BE2C (cell line): ENCODE measurements at regions not wholly inside any gene's neighbourhood (a gene's known extent, or its start where the extent isn't known, plus 50 kb on each side); places are given as distances from the start of the nearest gene placed in this dataset.

Experiments
- DNase-seq: peaks from one replicate; pipeline ENCODE4 v3.0.0-alpha.2; 2020
- H3K27me3 ChIP-seq: fragments of 250-450 bp; sonication (Bioruptor Pico); 2 replicates; pipeline ENCODE4 v1.5.1; 2020; ENCODE audit warnings: mild to moderate bottlenecking
- H3K36me3 ChIP-seq: fragments of 250-450 bp; sonication (Bioruptor Pico); 2 replicates; pipeline ENCODE4 v1.5.1; 2020; ENCODE audit warnings: mild to moderate bottlenecking
- H3K4me1 ChIP-seq: fragments of 250-450 bp; sonication (Bioruptor Pico); 2 replicates; pipeline ENCODE4 v1.5.1; 2020
- H3K4me3 ChIP-seq: 2 replicates; pipeline ENCODE4 v1.5.1; 2011; ENCODE audit warnings: low read depth, low read length
- H3K9me3 ChIP-seq: fragments of 250-450 bp; sonication (Bioruptor Pico); 2 replicates; pipeline ENCODE4 v1.5.1; 2020
- TF ChIP-seq, protein P1 (sequence below): IDR thresholded peaks from 2 replicates; pipeline ENCODE4 v1.5.1; 2012; ENCODE audit warnings: mild to moderate bottlenecking, low read depth, low read length

GRCh38 chr5:93161661-93162654, 419.1 kb downstream of the NR2F1-AS1 start:
- Histone ChIP-seq H3K27me3 (no peaks in the 10 kb centered on the region), H3K36me3 (no peaks in the 10 kb centered on the region), H3K4me3 (no peak overlapping the region), H3K4me1 (peaks cover 6% of the 10 kb centered on the region; the same call in 1 of the 2 replicates), H3K9me3 (no peaks in the 10 kb centered on the region)
- no peak for DNase-seq
- TF ChIP-seq, protein P1, sequence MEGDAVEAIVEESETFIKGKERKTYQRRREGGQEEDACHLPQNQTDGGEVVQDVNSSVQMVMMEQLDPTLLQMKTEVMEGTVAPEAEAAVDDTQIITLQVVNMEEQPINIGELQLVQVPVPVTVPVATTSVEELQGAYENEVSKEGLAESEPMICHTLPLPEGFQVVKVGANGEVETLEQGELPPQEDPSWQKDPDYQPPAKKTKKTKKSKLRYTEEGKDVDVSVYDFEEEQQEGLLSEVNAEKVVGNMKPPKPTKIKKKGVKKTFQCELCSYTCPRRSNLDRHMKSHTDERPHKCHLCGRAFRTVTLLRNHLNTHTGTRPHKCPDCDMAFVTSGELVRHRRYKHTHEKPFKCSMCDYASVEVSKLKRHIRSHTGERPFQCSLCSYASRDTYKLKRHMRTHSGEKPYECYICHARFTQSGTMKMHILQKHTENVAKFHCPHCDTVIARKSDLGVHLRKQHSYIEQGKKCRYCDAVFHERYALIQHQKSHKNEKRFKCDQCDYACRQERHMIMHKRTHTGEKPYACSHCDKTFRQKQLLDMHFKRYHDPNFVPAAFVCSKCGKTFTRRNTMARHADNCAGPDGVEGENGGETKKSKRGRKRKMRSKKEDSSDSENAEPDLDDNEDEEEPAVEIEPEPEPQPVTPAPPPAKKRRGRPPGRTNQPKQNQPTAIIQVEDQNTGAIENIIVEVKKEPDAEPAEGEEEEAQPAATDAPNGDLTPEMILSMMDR, result no peak

- peaks cover 3% of the 10 kb centered on the region; the same call in 1 of the 2 replicates for H3K4me1 ChIP-seq
- no peaks in the 10 kb centered on the region for H3K27me3 ChIP-seq
- no peak overlapping the region for H3K4me3 ChIP-seq
- TF ChIP-seq, protein P1, result no peak
- no peaks in the 10 kb centered on the region for H3K9me3 ChIP-seq
- no peak for DNase-seq
- no peaks in the 10 kb centered on the region for H3K36me3 ChIP-seq
Observed at GRCh38 chr5:93158841-93159240, 422.2 kb downstream of the NR2F1-AS1 start.

- no peaks in the 10 kb centered on the region for H3K9me3 ChIP-seq
- H3K27me3 ChIP-seq, result no peaks in the 10 kb centered on the region
- H3K36me3 ChIP-seq, result no peaks in the 10 kb centered on the region
- no peak overlapping the region for H3K4me3 ChIP-seq
- DNase-seq, result no peak
- TF ChIP-seq, protein P1, result no peak
- H3K4me1 ChIP-seq, result no peaks in the 10 kb centered on the region
Observed at GRCh38 chr5:93156566-93156965, 424.5 kb downstream of the NR2F1-AS1 start.

DNA sequence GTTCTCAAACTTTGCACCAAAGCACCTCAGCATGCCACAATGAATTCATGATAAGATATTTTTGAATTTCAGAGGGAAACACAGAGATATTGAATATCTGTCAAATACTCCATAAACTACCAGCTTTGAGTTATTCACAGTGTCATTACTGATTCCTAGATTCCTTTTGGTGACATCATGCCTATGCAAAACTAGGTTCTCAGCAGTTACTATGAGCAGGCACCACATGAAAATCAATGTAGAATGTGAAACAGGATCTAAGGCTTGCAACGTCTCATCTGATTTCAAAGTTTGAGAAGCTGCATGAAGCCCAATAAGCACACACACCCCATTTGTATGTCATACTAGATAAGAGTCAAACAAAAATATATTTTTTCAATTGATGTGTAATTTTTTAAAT, 426.5 kb downstream of the NR2F1-AS1 start:
- Histone ChIP-seq H3K9me3 (no peaks in the 10 kb centered on the region), H3K27me3 (no peaks in the 10 kb centered on the region), H3K4me1 (no peaks in the 10 kb centered on the region), H3K4me3 (no peak overlapping the region), H3K36me3 (no peaks in the 10 kb centered on the region)
- DNase-seq, result no peak
- TF ChIP-seq, protein P1, result no peak

GRCh38 chr5:93153461-93153860, 427.6 kb downstream of the NR2F1-AS1 start:
- no peaks in the 10 kb centered on the region for H3K27me3 ChIP-seq
- no peaks in the 10 kb centered on the region for H3K36me3 ChIP-seq
- no peak overlapping the region for H3K4me3 ChIP-seq
- no peaks in the 10 kb centered on the region for H3K9me3 ChIP-seq
- no peaks in the 10 kb centered on the region for H3K4me1 ChIP-seq
- DNase-seq, result no peak
- TF ChIP-seq, protein P1, result no peak

DNA sequence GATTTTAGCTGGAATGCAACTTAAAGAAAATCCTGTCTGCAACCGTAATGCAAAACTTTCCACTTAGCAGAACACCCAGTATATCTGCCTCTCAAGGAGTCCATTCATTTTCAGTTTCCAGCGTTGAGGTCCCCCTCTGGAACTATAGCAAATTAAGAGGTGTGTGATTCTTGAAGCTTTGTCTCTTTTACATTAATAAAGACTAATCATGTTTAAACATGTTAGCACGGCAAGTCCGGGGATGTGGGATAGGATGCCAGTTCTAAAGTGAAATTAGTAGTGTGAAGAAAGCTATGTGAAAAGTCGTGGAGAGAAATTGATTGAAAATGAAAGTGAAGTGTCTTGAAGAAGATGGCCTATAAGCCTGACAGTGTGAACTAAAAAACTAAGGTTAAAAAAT, 429.1 kb downstream of the NR2F1-AS1 start:
- no peaks in the 10 kb centered on the region for H3K36me3 ChIP-seq

More for the DNA sequence above, 429.1 kb downstream of the NR2F1-AS1 start:
- Histone ChIP-seq H3K4me3 (no peak overlapping the region), H3K27me3 (no peaks in the 10 kb centered on the region), H3K4me1 (no peaks in the 10 kb centered on the region), H3K9me3 (no peaks in the 10 kb centered on the region)
- TF ChIP-seq, protein P1, result no peak
- DNase-seq, result no peak
